Limb (tissue), 2 donors: ENCODE measurements at regions not wholly inside any gene's neighbourhood (a gene's known extent, or its start where the extent isn't known, plus 50 kb on each side); places are given as distances from the start of the nearest gene placed in this dataset.
"Not testable (repeated sequence)": the region's sequence is repeated elsewhere in the genome, so short reads cannot be mapped to it uniquely, and the experiment has no call there.

Source experiments
- DNase-seq, 2 donors: peaks; one replicate each; pipeline ENCODE4 v3.0.0-alpha.2; 2016; ENCODE audit errors: extremely low spot score in 2 of 2

GRCh38 chr3:28575746-28576613 lies 227.4 kb upstream of the AZI2 start:
- peak in 1 of 2 donors; percentile 75 for DNase-seq

- DNase-seq, result peak in 1 of 2 donors; percentile 27
Measured at GRCh38 chr3:28576614-28577200, 228.1 kb upstream of the AZI2 start.

DNA sequence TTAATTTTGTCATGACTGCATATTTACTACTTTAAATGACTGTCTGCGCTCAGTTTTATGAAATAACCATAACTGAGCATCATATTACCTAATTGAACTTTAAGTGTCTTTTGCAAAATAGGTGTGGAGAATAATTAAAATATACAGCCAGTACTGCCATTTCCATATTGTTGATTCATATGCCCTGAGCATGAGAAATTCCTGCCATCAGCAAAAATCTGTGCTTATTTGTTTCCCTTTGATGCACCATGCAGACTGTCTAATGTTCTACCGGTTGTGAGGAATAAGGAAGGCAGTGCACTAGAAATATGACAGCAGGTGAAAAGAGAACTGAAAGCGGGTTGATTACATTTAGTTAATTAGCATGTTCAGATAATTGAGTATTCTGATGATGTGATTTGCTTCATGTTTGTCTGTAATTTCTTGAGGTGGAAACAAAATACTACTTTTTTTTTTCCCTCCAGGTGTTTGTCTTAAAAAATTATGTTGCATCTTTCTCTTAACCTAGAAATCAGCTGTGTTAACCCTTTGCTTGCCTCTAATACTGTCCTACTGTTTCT lies 229.4 kb upstream of the AZI2 start:
- DNase-seq, result no peak

DNA sequence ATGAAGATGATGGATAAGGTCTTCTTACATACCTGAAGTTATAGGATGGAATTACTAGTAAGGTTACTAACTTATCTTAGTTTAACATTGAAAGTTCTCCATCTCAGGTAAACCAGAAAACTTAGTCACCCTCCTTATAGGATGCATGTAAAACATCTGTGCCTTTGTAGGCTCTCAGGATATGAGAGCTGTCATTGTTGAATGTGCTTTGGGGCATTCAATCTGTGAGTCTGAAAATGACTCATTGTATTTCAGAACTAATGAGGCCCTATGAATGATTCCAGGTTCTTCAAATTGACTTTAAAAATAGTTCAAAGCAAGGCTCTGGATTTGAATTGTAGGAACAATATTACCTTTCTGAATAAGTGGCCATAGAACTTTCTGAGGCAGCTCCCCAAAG lies 237.7 kb upstream of the AZI2 start:
- DNase-seq, result no peak

DNA sequence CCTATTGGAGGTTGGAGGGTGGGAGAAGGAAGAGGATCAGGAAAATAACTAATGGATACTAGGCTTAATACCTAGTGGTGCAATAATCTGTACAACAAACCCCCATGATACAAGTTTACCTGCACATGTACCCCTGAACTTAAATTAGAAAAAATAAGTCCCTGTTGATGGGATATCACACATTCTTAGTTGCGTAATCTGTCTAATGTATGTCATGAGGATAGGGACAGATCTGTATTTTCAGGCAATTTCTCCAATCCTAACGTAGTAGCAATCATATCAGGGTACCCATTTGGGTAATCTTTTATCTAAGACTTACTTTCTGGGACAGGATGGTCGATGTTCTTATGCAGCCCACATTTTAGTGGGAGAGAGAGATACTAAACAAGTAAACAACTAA lies 239.1 kb upstream of the AZI2 start:
- no peak for DNase-seq

DNA sequence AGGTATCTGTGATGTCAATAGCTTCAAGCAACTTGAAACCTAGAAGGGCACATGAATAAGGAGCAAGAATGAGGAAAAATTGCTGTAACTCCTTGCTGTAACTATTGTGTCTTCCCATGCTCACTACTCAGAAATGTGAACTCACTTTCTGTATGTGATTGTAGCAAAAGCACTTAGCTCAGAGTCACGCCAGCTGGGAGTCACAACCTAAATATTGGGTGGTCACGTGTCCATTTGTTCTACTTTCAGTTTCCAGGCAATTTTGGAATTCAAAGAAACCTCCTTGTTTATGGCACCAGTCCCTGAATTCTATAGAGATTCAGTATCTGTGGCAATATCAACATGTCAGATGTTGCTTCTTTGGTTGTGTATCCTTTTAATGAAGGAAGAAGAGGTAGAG lies 241.6 kb upstream of the AZI2 start:
- no peak for DNase-seq

GRCh38 chr3:28590860-28591259 lies 242.2 kb upstream of the AZI2 start:
- no peak for DNase-seq

DNA sequence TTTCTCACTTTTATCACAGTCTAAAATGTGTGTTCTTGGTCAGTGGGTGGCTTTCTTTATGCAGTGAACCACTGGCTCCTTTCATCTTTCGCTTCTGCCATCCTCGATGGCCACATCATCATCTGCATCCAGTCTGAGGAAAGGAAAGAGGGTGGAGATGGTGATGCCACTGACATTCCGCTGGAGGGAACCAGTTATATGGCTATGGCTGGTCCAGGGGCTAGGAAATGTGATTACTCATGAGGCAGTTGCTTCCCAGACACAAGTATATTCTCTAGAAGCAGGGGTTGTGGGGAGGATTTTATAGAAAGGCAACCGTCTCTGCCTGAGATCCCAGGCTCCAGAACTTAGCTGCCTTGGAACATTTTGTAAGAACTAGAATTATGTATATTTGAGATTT lies 246.7 kb upstream of the AZI2 start:
- DNase-seq, result no peak

GRCh38 chr3:28597452-28597851 lies 248.8 kb upstream of the AZI2 start:
- no peak for DNase-seq

GRCh38 chr3:28598165-28598564 lies 249.5 kb upstream of the AZI2 start:
- no peak for DNase-seq

DNA sequence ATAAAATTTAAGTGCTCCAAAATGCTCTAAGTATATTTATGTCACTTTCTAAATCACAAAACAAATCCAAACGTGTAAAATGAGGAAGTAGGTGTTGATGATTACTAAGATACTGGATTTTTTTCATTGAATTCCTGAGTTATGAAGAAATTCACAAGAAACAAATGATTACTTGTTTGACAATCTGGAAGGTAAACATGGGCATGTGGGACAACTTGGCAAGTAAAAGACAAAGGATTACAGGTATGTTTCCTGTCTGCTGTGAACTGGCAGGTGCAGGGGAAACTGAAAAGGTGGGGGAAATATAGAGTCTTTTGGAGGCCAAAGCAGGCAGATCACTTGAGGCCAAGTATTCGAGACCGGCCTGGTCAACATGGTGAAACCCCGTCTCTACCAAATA lies 252.7 kb upstream of the AZI2 start:
- DNase-seq, result no peak

DNA sequence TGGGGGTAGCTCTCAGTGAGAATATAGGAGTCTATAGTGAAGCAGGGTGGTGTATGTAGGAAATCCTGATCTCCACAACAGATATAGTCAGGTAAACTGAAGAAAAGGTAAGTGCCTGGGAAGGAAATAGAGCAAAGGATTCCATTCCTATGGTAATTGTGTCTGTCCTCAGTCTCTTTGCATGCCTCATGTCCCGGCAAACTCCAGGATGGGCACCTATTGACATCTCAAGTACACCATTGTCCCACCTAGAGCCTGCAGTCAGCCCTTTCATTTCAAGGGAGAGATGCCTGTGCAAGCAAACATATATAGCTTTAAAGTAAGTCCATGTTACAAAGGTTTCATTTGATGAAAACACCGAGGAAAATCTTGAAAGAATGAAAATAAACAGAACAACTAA lies 257.7 kb upstream of the AZI2 start:
- no peak for DNase-seq

DNA sequence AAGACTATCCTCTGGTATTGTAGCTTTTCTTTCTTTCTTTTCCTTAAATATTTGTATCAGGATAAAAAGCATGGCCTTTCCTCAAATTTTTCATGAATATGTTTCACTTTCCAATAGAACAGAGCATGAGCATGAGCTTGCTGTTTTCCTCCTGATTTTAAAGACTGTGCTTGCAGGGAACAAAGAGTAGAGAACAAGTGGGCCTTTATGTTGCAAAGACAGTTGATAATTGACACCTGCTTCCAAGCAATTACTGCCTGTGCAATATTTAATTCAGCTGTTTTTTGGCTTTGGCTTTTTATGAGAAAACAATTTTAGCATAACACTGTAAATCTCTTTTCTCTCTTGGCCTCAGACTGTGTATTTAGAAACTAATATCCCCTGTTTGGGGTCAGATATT lies 263.6 kb upstream of the AZI2 start:
- peak in 1 of 2 donors; percentile 17 for DNase-seq

DNA sequence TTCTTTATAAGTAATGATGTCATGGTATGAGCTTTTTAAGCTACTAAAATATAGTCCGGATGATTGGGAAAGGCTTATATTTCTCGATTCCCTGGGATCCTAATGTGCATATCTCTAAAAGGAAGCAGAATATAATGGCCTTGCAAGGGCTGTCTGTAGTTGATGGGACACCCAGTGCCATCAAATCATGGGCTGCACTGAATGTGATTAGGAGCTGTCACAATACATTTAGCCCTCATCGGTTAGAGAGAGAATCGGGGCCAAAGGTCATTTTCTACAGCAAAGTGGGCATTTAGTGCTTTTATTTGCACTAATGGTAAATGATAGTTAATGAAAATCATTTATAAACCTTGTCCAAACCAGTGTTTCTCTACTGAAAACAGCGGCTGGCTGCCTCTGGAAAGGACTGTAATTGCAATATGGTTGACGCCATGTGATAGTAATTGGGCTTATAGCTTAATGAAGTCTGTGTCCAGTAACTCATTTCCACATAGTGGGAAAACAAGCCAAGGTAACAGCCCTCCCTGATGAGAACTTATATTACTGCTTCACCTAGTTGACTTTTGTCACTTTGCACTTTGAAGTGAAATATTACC lies 265.0 kb upstream of the AZI2 start:
- DNase-seq, result no peak

DNA sequence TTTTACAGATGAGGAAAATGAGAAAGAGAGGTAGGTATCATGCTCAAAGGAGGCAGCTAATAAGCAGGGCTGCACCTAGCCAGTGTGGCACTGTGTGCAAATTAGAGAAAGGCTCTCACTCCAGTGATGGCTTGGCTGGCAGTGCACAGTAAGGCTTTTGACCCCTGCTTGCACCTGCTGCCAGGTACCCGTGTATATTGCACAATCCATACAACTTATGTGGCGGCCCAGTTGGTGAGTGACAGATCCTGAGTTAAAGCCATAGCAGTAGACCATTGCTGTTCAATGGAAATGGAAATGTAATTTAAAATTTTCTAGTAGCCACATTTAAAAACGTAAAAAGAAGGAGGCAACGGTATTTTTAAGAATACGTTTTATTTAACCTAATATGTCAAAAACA lies 266.4 kb upstream of the AZI2 start:
- no peak for DNase-seq

DNA sequence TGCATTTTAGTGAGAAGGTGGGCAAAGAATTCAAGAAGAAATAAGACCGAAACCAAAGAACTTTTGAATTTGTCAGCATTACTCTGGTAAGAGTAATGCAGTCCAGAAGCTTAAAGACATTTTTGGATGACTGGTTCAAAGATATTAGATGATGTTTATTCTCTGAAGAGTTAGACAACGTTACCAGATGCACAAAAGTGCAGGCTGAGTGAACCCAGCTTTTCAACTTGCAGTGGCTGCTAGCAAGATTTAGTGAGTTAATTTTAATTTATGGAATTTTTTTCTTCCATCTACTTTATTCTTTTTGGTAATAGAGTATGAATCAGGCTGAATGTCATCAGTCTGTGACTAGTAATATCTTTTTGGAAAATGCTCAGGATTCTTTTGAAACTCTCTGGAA lies 267.3 kb upstream of the AZI2 start:
- DNase-seq, result no peak

GRCh38 chr3:28617821-28618220 lies 269.2 kb upstream of the AZI2 start:
- no peak for DNase-seq

DNA sequence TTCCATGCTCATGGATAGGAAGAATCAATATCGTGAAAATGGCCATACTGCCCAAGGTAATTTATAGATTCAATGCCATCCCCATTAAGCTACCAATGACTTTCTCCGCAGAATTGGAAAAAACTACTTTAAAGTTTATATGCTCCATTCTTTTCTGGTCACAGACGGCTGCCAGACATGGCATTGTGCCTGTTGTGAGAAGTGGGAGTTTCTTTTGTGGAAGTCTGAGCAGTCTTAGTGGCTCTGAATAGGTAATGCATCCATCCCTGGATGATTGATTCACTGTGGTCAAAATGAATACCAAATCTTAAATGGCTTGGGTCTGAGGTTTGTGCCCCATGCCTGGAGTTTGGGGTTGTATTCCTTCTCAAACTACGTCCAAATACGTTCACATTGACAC lies 274.5 kb upstream of the AZI2 start:
- DNase-seq, result no peak

DNA sequence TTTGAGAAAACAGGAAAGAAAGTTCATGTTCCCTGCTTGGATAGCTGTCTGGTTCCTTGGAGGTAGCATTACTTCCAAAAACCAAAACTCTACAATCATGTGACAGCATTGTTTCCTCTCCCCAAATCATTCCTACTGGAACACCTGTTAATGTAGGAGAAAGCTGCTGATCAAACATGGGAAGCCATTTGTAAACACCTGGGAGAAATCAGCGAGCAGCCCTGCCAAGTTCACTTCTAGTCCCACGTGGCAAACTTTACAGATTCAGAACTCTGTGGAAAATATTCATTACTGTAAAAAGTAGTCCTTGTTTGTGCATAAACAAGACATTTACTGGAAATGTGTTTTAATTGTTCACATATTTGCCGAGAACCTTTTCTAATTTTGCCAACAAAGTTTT lies 275.5 kb upstream of the AZI2 start:
- DNase-seq, result no peak

DNA sequence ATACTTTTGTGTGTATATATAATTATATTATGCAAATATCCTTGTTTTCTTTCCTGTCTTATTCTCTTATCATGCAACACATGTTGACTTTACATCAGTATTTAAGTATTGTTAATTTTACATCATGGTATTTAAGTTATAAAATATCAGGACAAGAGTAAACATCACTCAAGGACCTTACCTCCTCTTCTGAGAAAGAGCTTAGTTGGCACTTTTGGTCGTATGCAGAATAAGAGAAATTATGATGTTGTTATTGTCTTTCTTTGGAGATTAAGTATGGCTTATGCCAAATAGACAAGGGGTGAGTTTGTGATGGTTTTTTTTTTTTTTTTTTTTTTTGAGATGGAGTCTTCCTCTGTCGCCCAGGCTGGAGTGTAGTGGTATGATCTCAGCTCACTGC lies 279.2 kb upstream of the AZI2 start:
- DNase-seq, result not testable (repeated sequence)

GRCh38 chr3:28634019-28634418 lies 285.4 kb upstream of the AZI2 start:
- DNase-seq, result no peak

DNA sequence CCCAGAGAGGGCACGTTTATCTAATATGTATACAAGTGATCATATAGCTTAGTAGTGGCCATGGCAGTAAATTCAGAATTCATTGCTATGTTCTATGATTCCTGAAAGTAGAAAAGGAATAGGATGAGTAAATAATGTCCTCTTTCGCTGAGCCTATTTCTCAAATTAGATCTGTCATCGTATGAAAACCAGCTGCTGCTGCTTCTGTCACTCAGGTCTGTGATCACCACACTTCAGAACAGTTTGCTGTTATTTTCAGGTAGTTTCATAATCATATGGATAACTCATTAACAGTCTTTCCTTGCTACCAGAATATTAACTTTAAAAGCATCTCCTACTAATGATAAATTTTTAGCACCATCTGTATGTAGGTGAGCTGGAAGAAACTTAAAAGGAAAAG lies 289.1 kb upstream of the AZI2 start:
- no peak for DNase-seq

DNA sequence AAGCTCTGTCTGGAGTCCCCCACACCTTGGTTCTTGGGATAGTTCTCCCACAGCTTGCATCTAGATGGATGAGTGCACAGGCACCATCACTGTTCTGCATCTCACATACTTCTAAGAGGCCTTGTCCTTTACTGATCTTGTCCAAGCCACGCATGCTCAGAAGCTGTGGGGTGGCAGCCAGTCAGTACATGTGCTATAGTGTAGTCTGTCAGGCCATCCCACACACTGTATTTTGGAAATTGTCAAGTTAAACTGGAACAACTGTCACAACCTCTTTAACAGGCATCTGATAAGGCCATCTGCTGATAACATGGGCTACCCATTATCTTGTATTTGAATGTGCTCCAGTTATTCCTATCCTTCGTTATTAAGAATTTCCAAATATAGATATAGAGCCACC lies 296.5 kb upstream of the AZI2 start:
- DNase-seq, result no peak
